HPDE6-E6E7 (cell line): ENCODE measurements at regions not wholly inside any gene's neighbourhood (a gene's known extent, or its start where the extent isn't known, plus 50 kb on each side); places are given as distances from the start of the nearest gene placed in this dataset.
"Not testable (repeated sequence)": the region's sequence is repeated elsewhere in the genome, so short reads cannot be mapped to it uniquely, and the experiment has no call there.

Experiments used
- DNase-seq: peaks from one replicate; pipeline ENCODE4 v3.0.0; 2011; ENCODE audit warnings: missing footprints; ENCODE audit errors: extremely low spot score

DNA sequence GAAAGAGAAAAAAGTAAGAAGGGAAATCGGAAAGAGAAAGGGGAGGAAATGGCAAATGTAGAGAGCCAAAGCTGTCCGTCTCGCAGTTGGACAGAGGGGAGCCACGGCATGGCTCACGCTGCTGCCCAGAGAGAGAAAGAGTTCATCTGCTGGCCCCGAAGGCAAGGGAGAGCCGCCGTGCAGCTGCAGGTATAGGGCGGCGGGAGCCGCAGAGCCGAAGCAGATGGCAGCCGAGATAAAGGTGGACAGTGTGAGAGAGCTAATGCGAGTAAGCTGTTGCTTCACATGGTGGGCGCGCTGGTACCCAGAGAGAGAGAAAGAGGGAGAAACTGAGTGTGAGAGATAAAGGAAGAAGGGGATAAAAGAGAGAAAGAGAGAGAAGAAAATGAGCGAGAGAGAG is 188.4 kb upstream of the PPP1R26 start:
- no peak for DNase-seq

DNA sequence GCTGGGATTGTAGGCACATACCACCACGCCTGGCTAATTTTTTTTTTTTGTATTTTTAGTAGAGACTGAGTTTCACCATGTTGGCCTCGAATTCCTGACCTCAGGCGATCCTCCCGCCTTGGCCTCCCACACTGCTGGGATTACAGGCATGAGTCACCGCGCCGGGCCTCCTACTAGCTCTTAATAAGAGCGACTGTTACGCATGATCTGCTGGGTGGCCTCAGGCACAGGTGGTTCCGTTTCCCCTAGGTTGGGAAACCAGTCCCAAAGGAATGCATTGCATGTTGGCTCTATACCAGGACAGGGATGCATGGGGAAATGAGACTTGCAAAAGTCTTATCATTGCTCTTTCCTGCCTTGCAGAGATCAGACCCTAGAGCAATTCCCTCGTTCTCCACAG is 184.7 kb upstream of the PPP1R26 start:
- no peak for DNase-seq

DNA sequence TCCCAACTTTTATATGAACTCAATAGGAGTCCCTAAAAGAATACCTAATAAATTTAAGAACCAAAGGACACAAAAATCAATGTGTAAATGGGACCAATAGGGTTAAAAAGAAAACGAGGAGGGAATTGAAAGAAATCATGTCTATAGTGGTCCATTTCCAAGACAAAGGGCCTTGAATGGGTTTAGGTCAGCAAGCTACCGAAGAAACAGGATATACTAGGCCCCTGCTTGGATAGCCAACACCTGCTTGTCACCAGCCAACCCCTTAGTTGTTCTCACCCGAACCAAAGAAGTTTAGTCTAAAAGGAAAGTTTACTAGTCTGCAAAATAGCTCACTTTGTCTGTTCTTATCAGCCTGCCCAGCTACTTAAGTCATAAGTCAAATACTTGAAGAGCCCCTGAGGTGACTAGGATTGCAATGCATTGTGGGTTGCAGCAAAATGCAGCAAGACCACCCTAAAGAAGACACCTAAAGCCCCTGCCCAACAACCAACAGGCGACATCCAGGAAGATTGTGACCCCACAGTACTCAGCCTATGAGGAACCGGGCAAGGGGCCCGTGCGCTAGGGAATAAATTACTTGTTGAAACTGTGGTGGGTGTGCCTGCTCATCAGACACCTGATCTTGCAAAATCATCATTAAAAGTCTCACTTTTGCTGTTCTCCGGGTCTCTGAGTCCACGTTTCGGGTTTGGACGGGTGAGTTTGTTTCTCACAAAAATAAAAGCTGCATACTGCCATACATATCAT is 183.9 kb upstream of the PPP1R26 start:
- no peak for DNase-seq

DNA sequence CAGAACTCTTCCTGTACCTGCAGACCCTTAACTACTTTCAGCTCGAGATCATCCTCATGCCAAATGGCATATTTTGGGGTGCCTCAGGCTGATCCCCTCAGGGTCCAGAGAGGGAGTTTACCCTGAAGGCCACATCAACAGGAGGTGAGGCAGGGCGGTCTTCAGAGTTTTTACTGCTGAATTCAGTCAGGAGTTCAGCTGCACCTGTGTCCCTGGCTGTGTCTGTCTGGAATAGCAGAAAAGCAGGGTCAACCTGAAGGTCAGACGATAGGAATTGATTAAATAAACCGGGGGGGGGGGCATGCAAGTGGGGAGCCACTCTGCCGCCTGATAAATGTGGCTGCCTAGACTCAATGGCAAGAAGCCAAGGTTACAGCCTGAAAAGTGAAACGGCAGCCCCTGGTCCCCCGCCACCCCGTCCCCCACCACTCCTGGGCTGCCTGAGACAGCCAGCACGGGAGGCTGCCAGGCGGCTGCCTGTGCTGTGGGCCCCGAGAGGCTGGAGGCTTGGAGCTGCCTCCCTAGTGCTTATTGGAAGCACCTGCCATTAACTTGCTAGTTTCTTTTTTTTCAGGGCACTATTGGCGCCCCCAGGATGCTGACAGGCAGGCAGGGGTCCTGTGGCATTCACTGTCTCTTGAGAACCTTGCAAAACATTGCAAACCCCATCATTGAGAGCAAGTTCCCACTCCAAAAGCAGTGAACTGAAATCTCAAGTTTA is 182.7 kb upstream of the PPP1R26 start:
- DNase-seq: no peak

DNA sequence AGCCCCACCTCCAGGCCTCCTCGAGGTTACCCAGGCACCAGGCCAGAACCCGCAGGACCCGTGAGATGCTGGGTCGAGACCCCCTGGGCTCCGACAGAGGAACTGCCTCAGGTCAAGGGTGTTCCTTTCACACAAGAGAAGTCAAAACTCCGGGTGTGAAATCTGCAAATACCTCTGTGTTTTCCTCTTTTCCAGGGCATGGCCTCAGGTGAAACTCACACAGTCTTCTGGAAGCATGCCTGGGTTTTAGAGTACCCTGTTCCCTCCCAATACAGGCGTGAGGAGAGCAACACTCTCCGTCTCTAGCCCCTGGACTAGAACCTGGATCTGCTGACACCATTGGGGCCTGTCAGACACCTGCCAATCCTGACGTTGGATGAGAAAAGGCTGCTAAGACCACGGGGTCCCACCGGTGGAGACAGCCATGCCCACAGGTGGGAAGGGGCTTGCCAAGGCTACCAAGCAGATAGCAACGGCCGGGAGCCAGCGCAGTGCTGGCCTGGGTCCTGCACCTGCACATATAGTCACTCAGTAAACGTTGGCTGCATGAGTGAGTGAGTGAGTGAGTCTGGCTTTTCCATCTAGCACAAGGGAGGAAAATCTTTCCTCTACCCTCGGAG is 182.0 kb upstream of the PPP1R26 start:
- no peak for DNase-seq

DNA sequence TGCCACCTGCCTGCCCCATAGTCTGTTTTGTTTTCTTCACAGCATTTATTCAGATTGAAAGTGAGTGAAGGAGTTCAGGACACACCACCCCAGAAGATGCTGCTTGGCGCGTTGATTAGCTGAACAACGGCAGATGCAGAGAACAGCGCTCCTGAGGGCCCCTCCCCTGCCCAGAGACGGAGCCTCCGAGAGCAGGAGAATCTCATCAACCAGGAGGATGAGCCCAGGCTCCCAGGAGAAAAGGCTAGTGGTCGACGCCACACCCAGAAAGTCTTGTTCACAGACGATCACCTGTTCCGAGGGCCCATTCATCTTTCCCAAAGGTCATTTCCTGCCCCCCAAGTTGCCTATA is 180.4 kb upstream of the PPP1R26 start:
- no peak for DNase-seq

DNA sequence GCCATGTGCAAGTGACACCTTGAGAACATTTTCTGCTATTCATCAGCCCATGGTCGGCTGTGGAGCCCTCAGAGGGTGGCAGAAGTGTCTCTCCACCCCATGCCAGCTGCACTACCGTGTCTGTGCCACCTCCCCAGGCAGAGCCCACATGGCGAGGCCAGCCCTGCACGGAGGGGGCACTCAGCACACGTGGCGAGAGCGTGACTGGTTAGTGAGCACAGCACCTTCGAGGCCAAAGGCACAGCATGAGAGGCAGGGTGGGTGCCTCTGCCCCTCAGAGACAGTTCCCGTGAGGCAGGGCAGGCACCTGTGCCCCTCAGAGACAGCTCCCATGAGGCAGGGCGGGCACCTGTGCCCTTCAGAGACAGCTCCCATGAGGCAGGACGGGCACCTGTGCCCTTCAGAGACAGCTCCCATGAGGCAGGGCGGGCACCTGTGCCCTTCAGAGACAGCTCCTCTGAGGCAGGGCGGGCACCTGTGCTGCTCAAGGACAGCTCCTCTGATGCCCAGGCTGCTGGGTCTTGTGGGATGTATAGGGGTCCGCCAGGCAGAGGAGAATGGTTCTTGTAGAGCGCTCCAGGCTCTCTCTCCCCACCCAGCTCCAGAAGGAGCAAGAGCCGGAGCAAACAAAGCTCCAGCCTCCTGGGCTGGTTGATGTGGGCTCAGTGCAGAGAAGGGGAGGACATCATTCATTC is 179.8 kb upstream of the PPP1R26 start:
- no peak for DNase-seq

DNA sequence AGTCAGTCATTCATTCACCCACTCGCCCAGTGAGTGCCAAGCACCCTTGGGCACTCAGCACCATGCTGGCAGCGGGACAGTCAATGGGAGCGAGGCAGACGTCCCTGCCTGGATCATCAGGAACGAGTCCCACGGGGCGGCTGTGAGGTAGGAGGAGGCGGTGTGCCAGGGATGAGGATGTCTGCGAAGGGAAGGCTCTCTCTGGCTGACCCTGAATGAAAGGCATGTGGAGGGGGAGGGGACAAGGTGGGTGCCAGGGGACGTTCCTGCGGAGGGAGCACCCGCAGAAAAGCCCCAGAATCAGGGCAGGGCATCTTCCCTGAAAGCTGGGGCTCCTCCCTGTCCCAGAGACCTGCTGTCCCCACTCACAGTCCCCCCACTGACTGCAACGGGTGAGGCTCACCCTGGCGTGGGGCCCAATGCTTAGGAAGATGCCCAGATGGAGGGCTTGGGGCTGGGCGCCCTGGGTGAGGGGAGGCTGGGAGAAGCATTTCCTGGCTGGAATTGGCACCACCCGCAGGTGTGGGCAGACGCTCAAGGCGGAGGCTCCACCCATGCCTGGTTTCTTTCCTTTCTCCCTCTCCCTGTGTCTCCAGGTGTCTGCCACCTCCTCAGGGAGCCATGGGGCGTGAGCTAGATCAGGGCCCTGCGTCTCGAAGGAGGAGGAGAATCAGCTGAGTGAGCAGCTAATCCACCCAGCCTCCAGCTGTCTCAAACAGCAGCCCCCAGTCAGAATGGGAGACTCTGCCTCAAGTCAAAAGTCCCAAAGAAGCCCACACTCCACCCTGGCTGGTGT is 179.0 kb upstream of the PPP1R26 start:
- DNase-seq: no peak

DNA sequence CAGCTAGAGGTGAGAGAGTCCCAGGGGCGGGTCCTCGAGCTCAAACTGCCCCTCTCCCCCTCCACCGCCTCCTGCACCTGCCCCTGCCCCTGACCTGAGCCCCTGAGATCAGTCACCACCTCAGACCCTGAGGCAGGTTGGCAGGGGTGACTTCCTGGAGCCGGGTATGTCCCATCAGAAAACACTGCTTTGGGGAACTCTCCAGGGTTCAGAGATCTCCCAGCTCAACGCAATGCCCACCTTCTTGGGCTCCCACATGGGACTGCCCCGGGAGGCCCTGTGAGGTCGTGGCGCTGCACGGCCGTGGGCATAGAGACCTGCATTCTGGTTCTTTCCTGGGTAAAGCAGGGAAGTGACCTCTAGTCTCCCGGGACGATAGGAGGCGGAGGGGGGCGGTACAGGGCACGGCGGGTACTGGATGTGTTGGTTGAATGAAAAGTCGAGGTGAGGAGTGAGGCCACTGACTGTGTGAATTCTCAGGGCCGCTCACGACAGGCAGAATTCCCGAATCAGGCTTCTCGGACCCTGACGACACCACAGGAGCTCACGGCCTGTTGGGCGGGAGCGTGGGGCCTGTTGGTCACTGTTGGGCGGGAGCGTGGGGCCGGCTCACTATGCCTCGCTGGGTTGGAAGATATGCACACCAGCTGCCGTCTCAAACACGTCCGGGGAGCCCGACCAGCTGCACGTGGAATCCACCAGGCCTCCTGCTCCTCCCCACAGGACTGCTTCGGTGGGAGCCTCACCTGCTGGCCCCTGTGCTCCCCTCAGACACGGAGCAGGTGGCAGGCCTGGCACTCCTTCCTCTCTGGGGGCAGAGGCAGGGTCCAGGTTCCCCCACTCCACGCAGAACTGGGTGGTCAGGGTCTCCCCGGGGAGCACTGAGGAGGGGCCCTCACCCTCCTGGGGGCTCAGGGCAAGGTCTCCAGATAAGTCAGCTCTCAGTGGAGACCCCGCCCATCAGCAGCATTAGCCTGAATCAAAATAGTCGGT is 178.0 kb upstream of the PPP1R26 start:
- no peak for DNase-seq

DNA sequence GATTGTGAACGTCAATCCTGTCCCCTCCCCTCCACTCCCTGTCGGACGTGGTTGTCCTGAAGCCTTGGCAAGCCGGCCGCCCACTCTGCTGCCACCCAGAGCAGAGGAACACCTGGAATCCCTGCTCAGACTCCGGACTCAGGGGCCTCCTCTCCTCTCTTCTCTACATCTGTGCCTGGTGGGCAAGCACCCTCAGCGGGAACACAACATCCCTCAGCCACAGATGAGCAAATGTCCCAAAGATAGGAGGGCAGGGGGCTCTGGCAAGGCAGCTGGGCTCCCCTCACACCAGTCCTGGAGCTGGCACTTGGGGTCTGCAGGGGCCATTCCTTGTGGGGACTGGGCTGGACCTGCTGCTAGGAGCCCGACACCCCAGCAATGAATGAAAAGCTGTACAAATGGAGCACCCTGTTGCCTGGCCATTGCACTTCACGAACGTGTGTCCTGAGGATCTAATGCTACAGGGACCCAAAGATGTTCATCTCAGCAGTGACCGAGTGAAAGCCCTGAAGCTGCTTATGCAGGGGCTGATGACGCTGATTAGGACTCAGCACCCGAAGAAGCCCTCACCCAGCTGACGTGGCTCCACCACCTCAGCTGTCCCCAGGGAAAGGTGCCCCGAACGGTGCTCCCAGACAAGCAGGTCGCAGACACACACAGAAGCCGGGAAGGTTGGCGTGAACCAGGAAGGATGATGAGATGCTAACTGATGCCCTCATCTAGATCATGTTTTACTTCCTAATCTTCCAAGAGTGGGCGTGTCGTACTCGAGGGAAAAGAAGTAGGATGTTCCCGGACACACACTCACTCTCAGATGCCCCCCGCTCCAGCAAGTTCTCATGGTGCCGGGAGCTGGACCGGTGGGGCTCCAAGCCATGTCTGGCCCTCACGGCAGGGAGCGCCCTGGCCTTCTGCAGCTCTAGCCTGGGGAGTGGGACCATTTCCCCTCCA is 177.0 kb upstream of the PPP1R26 start:
- DNase-seq: no peak

DNA sequence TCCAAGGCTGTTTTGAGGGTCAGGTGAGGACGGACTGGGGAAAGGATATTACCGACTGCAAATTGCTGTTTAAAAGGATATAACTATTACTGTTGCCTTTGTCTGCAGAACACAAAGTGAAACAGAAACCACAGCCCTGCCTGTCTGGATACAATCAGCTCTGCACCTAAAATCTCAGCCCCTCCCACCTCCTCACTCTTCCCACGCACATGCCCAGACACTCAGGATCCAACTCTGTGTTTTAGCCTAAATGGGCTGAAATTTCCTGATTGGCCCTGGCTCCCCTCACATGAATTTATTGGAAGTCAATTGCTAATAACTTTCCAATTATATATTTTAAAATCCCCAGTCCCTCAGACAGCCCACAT is 176.3 kb upstream of the PPP1R26 start:
- no peak for DNase-seq

DNA sequence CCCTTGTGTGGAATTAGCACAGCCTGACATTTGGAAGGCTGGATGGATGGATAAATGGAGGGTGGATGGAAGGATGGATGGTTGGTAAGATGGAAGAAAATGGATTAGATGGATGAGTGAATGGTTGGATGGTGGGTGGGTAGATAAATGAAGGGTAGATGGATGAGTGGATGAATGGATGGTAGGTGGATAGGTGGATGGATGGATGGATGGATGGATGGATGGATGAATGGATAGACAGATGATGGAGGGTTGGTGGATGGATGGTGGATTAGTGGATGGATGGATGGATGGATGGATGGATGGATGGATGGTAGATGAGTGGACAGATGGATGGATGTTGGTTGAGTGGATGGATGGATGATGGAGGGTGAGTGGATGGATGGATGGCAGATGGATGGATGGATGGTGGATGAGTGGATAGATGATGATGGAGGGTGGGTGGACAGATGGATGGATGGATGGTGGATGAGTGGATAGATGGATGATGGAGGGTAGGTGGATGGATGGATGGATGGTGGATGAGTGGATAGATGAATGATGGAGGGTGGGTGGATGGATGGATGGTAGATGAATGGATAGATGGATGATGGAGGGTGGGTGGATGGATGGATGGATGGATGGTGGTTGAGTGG is 175.6 kb upstream of the PPP1R26 start:
- no peak for DNase-seq

DNA sequence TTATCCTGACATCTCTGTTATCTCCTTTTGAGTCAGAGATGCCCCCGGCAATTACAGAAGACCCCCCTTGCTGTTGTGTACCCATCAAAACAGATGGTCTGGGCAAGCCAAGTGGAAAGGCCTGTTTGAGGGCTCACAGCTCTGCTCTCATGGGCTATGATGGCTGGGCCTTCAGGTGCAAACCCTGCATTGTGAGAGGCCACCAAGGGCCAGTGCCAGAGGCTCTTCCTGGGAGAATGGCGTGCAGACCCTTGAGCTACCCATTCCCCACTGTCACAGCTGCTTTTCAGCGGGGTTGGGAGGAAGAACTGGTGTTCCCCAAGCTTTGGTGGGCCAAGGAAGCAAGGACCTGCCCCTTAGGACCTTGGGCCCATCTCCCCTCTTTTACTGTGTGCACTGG is 174.7 kb upstream of the PPP1R26 start:
- no peak for DNase-seq

DNA sequence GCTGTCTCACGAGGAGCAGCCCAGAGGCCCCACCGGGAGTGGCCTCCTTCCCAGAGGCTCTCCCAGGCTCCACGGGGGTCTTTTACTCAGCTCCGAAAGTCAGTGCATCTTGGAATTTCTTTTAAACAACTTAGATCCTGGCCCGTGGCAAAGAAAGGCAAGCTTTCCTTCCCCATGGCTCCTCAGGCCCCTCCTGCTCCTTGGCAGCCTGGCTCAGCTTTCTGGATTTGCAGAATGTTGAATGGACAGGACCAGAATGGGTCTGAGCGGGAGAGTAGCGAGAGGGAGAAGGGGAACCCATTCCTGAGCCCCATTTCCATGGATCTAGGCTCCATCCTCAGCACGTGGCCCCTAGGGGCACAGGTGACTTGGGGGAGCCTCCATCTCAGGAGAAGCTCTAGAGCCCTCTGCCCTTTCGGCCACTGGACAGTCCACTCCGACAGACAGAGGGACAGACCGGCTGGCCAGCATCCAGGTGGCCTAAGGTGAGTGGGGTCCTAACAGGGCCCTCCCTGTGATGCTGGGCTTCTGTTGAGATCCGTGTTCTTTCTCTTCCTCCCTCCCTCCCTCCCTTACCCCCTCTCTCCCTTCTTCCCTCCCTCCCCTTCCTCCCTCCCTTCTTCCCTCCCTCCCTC is 173.9 kb upstream of the PPP1R26 start:
- DNase-seq: no peak

DNA sequence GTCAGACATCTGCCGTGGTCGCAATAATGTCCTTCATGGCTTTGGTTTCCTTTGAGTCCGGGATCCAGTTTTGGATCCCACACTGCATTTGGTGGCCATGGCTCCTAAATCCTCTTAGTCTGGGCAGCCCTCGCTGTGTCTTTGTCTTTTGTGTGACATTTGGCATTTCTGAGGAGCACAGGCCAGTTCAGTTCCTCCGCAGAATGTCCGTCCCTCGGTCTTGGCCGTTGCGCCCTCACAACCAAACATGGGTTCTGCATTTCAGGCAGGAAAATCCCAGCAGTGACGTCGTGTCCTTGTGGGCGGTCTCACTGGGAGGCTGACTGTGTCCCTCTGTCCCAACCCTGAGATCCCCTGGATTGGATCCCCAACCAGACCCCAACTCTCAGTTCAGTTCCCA is 172.9 kb upstream of the PPP1R26 start:
- no peak for DNase-seq

DNA sequence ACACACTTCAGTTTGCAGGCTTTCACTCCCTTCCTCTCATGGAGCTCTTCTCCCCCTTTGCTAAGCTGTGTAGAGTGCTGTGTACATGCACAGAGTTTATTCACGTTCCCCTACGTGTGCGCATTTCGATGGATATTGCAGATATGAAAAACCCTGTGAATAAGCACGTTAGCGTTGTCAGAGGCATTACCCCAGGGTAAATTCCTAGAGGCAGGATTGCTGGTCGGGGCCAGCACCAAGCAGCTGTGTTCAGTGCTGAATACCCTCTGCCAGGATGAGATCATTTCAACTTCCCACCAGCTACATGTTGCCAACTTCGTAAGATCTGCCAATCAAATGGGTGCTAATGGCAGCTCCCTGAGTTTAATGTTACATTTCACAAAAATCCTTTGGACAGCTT is 172.3 kb upstream of the PPP1R26 start:
- no peak for DNase-seq

DNA sequence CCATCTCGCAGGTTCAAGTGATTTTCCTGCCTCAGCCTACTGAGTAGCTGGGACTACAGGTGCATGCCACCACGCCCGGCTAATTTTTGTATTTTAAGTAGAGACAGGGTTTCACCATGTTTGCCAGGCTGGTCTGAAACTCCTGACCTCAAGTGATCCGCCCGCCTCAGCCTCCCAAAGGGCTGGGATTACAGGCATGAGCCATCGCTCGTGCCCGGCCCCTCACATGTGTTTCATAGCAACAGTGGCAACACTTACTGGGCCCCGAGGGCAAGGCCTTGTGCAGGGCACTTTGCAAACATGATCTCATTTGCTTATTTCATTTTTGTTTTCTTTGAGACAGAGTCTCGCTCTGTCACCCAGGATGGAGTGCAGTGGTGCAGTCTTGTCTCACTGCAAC is 171.7 kb upstream of the PPP1R26 start:
- DNase-seq: not testable (repeated sequence)
